SK-N-SH (cell line): ENCODE measurements at regions not wholly inside any gene's neighbourhood (a gene's known extent, or its start where the extent isn't known, plus 50 kb on each side); places are given as distances from the start of the nearest gene placed in this dataset.

ENCODE experiments used
- CTCF ChIA-PET: fragments of 300-600, 350-600 bp; formaldehyde crosslinking; extraction: SDS; loops from one replicate; lab custom pipeline; 2021; lab: Yijun Ruan, JAX
- POLR2A ChIA-PET: fragments of 350-600 bp; sonication (Branson Sonifier 250); formaldehyde crosslinking; extraction: SDS; loops from one replicate; lab custom pipeline; 2020; ENCODE audit warnings: antibody characterized with exemption, inconsistent platforms; lab: Yijun Ruan, JAX
- DNase-seq: peaks from one replicate; pipeline ENCODE4 v3.0.0; 2012
- H2AFZ ChIP-seq: fragments of 200-600 bp; sonication (generic); 2 replicates; pipeline ENCODE4 v1.8.1; 2016; ENCODE audit warnings: antibody characterized with exemption, mild to moderate bottlenecking, low read depth
- H3F3A ChIP-seq: fragments of 200-600 bp; sonication (generic); replicated peaks from 2 replicates; pipeline ENCODE3; 2016; ENCODE audit warnings: antibody characterized with exemption, mild to moderate bottlenecking; ENCODE audit not compliant: insufficient read depth
- H3K27ac ChIP-seq, 2 experiments: fragments of 200-500 bp in 1 of 2; fragments of 200-600 bp in 1 of 2; sonication (Bioruptor generic) in 1 of 2; sonication (generic), shearing (Covaris generic) in 1 of 2; 2 replicates each; pipeline versions ENCODE4 v1.5.1 to v1.6.1; 2014 to 2016; ENCODE audit warnings: low read depth in 2 of 2, inconsistent platforms in 1 of 2, low read length in 1 of 2, mild to moderate bottlenecking in 1 of 2, mixed read lengths in 1 of 2
- H3K27me3 ChIP-seq: fragments of 200-600 bp; sonication (generic), shearing (Covaris generic); 2 replicates; pipeline ENCODE4 v1.6.1; 2016; ENCODE audit warnings: mixed run types; ENCODE audit not compliant: insufficient read depth
- H3K36me3 ChIP-seq, 2 experiments: fragments of 200-500 bp in 1 of 2; fragments of 200-600 bp in 1 of 2; sonication (Bioruptor generic) in 1 of 2; sonication (generic) in 1 of 2; replicated peaks in 1 of 2; 2 replicates each; pipeline versions ENCODE3 to v1.5.1; 2014 to 2016; ENCODE audit warnings: low read length in 1 of 2, mild to moderate bottlenecking in 1 of 2; ENCODE audit not compliant: insufficient read depth in 2 of 2, control insufficient read depth in 1 of 2
- H3K4me1 ChIP-seq, 2 experiments: fragments of 200-500 bp in 1 of 2; fragments of 200-600 bp in 1 of 2; sonication (Bioruptor generic) in 1 of 2; sonication (generic), shearing (Covaris generic) in 1 of 2; 2 replicates each; pipeline versions ENCODE4 v1.5.1 to v1.6.1; 2014 to 2016; ENCODE audit warnings: low read depth in 1 of 2, low read length in 1 of 2, mixed run types in 1 of 2; ENCODE audit not compliant: insufficient read depth in 2 of 2, control insufficient read depth in 1 of 2
- H3K4me2 ChIP-seq: fragments of 200-600 bp; sonication (generic), shearing (Covaris generic); 2 replicates; pipeline ENCODE4 v1.6.1; 2017; ENCODE audit warnings: mixed run types
- H3K4me3 ChIP-seq, 2 experiments: fragments of 200-500 bp in 1 of 2; fragments of 200-600 bp in 1 of 2; sonication (Bioruptor generic) in 1 of 2; sonication (generic), shearing (Covaris generic) in 1 of 2; 2 replicates each; pipeline versions ENCODE4 v1.5.1 to v1.8.1; 2014 to 2016; ENCODE audit warnings: low read depth in 2 of 2, inconsistent platforms in 1 of 2, low read length in 1 of 2, mild to moderate bottlenecking in 1 of 2, mixed read lengths in 1 of 2, moderate library complexity in 1 of 2
- H3K79me2 ChIP-seq: fragments of 200-600 bp; sonication (generic); 2 replicates; pipeline ENCODE4 v1.8.1; 2017; ENCODE audit warnings: mild to moderate bottlenecking; ENCODE audit not compliant: insufficient read depth
- H3K9ac ChIP-seq: fragments of 200-600 bp; sonication (generic); 2 replicates; pipeline ENCODE4 v1.6.1; 2017; ENCODE audit warnings: mixed run types
- H3K9me2 ChIP-seq: fragments of 200-600 bp; sonication (generic); 2 replicates; pipeline ENCODE4 v1.6.1; 2017; ENCODE audit warnings: mixed run types
- H3K9me3 ChIP-seq: fragments of 200-600 bp; sonication (generic); 2 replicates; pipeline ENCODE4 v1.6.1; 2017; ENCODE audit warnings: mixed run types, mild to moderate bottlenecking, moderate library complexity
- H4K20me1 ChIP-seq: fragments of 200-600 bp; sonication (generic); 2 replicates; pipeline ENCODE4 v1.6.1; 2017; ENCODE audit warnings: mild to moderate bottlenecking, mixed run types; ENCODE audit not compliant: insufficient read depth
- CHD2 ChIP-seq: fragments of 150-350 bp; IDR thresholded peaks from 2 replicates; pipeline ENCODE4 v1.6.1; 2018; ENCODE audit warnings: low read length; ENCODE audit not compliant: partially characterized antibody
- CTCF ChIP-seq: fragments of 200-600 bp; sonication (generic); IDR thresholded peaks from 2 replicates; pipeline ENCODE4 v1.6.1; 2017; ENCODE audit warnings: antibody characterized with exemption, mild to moderate bottlenecking, moderate library complexity
- ELF1 ChIP-seq: IDR thresholded peaks from 2 replicates; pipeline ENCODE4 v1.4.0; 2012
- EZH2phosphoT487 ChIP-seq: fragments of 200-600 bp; sonication (generic); IDR thresholded peaks from 2 replicates; pipeline ENCODE4 v1.6.1; 2017; ENCODE audit warnings: low read depth, mixed run types, mild to moderate bottlenecking, antibody characterized with exemption, moderate library complexity, borderline replicate concordance
- FOSL2 ChIP-seq: IDR thresholded peaks from 2 replicates; pipeline ENCODE4 v1.4.0; 2012; ENCODE audit warnings: low read depth, mild to moderate bottlenecking, moderate library complexity, borderline replicate concordance
- FOXJ3 ChIP-seq: sonication (generic); formaldehyde crosslinking; IDR thresholded peaks from 2 replicates; pipeline ENCODE4 v1.5.1; 2020; ENCODE audit warnings: mild to moderate bottlenecking, missing genetic modification reagents
- GABPA ChIP-seq: IDR thresholded peaks from 2 replicates; pipeline ENCODE4 v1.4.0; 2012; ENCODE audit warnings: low read depth, mild to moderate bottlenecking
- JUND ChIP-seq: IDR thresholded peaks from 2 replicates; pipeline ENCODE4 v1.4.0; 2012
- NFIC ChIP-seq: IDR thresholded peaks from 2 replicates; pipeline ENCODE4 v1.4.0; 2012; ENCODE audit warnings: borderline replicate concordance
- PBX3 ChIP-seq: IDR thresholded peaks from 2 replicates; pipeline ENCODE4; 2012
- RCOR1 ChIP-seq: fragments of 150-350 bp; IDR thresholded peaks from 2 replicates; pipeline ENCODE4 v1.6.1; 2017; ENCODE audit warnings: antibody characterized with exemption, low read length
- RXRA ChIP-seq: IDR thresholded peaks from 2 replicates; pipeline ENCODE4 v1.4.0; 2012; ENCODE audit warnings: low read depth, mild to moderate bottlenecking, borderline replicate concordance
- TAF1 ChIP-seq: IDR thresholded peaks from 2 replicates; pipeline ENCODE4 v1.6.1; 2012; ENCODE audit warnings: low read depth, mild to moderate bottlenecking, low read length, moderate library complexity, borderline replicate concordance
- TCF12 ChIP-seq: IDR thresholded peaks from 2 replicates; pipeline ENCODE4 v1.4.0; 2012
- TEAD4 ChIP-seq: IDR thresholded peaks from 2 replicates; pipeline ENCODE4 v1.4.0; 2012; ENCODE audit warnings: mild to moderate bottlenecking, borderline replicate concordance; ENCODE audit not compliant: insufficient read depth
- USF2 ChIP-seq: fragments of 150-350 bp; IDR thresholded peaks from 2 replicates; pipeline ENCODE4 v1.6.1; 2017; ENCODE audit warnings: antibody characterized with exemption, low read length, low read depth, borderline replicate concordance
- WGBS: methylation state at CpG from one replicate; pipeline ENCODE4 v1.1.6; 2017; ENCODE audit warnings: low lambda C conversion rate; 5-methylcytosine and 5-hydroxymethylcytosine counted together
- TF ChIP-seq, protein P1 (sequence below): fragments of 150-350 bp; IDR thresholded peaks from 2 replicates; pipeline ENCODE4 v1.6.1; 2016; ENCODE audit warnings: mild to moderate bottlenecking, low read depth, low read length
- TF ChIP-seq, protein P2 (sequence below): IDR thresholded peaks from 2 replicates; pipeline ENCODE4 v1.4.0; 2012; ENCODE audit warnings: low read depth, borderline replicate concordance

DNA sequence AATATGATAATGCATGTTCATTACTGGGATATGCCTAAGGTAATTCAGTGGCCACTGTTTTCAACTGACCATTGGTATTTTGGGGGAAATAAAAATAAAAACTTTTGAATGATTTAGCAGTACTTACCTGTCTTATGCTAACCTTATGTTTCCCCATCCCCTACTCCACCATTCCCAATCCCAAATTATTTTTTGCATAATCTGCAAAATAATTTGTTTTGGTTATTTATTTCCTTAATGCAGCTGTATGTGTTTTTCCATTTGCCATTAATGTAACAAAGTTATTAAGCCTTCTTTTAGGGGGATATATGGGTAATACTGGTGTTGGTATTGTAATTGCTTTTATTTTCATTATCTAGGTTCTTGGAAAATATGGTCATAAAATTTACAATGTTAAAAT, 213.9 kb upstream of the GULP1 start:
- no peaks in the 10 kb centered on the region for H3K36me3 ChIP-seq
- no peaks in the 10 kb centered on the region for H3K9me2 ChIP-seq
- H3K9me3 ChIP-seq: no peaks in the 10 kb centered on the region
- no peaks in the 10 kb centered on the region for H4K20me1 ChIP-seq
- no peaks in the 10 kb centered on the region for H3K4me1 ChIP-seq
- H3K9ac ChIP-seq: no peak overlapping the region
- H3K27ac ChIP-seq: no peak overlapping the region
- no peak overlapping the region for H3K4me2 ChIP-seq
- CTCF ChIA-PET: interaction anchor here (0.8 kb wide), 1 partner anchor 16 kb away, joined by 4 read pairs; no protein-coding TSS in a partner anchor
- H3F3A ChIP-seq: peaks cover 5% of the 10 kb centered on the region
- no peak overlapping the region for H3K4me3 ChIP-seq
- H3K79me2 ChIP-seq: no peaks in the 10 kb centered on the region
- POLR2A ChIA-PET: no interaction called here
- no peaks in the 10 kb centered on the region for H3K27me3 ChIP-seq
- TF ChIP-seq ELF1 (no peak), RCOR1 (no peak), JUND (no peak), GABPA (no peak), NFIC (no peak)
- no peak overlapping the region for H2AFZ ChIP-seq
- DNase-seq: no peak

DNA sequence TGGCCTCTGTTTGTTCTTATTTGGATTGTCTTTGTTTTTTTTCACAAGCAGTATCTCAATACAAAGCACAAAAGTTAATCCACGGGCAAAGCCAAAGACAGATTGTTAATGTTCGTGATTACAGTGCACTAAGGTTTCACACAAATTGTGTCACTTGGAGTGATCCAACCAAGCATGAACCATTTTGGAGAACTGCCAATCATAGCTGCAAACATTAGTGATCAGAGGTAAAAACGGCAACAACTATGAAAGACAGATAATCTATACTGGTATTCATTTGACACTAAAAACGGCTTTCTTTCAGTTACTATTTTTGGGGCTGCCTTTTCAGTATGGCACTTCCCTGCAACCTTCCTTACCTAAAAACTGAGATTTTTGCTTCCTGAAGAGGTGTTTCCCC, 213.1 kb upstream of the GULP1 start:
- peak overlapping the region; percentile 45 to 69; a peak in 3 of 4 replicates for H3K27ac ChIP-seq
- H3K9me3 ChIP-seq: no peaks in the 10 kb centered on the region
- H3K27me3 ChIP-seq: no peaks in the 10 kb centered on the region
- H3K9ac ChIP-seq: no peak overlapping the region
- WGBS: 93% methylated on average over 4 of the region's 4 CpGs
- H3F3A ChIP-seq: peaks cover 5% of the 10 kb centered on the region
- TF ChIP-seq NFIC (no peak), CHD2 (no peak), USF2 (no peak)
- TF ChIP-seq, protein P1, sequence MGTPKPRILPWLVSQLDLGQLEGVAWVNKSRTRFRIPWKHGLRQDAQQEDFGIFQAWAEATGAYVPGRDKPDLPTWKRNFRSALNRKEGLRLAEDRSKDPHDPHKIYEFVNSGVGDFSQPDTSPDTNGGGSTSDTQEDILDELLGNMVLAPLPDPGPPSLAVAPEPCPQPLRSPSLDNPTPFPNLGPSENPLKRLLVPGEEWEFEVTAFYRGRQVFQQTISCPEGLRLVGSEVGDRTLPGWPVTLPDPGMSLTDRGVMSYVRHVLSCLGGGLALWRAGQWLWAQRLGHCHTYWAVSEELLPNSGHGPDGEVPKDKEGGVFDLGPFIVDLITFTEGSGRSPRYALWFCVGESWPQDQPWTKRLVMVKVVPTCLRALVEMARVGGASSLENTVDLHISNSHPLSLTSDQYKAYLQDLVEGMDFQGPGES: no peak
- TF ChIP-seq, protein P2, sequence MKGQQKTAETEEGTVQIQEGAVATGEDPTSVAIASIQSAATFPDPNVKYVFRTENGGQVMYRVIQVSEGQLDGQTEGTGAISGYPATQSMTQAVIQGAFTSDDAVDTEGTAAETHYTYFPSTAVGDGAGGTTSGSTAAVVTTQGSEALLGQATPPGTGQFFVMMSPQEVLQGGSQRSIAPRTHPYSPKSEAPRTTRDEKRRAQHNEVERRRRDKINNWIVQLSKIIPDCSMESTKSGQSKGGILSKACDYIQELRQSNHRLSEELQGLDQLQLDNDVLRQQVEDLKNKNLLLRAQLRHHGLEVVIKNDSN: no peak
- TF ChIP-seq, all 33 proteins: peak for 0
- no peaks in the 10 kb centered on the region for H4K20me1 ChIP-seq
- H3K4me3 ChIP-seq: no peak overlapping the region
- no peaks in the 10 kb centered on the region for H3K36me3 ChIP-seq
- H3K79me2 ChIP-seq: no peaks in the 10 kb centered on the region
- no peak overlapping the region for H3K4me2 ChIP-seq
- H3K9me2 ChIP-seq: no peaks in the 10 kb centered on the region
- DNase-seq: no peak
- ChIA-PET CTCF (interaction anchor here (0.8 kb wide), 1 partner anchor 17 kb away, joined by 4 read pairs; no protein-coding TSS in a partner anchor), POLR2A (no interaction called here)
- H2AFZ ChIP-seq: no peak overlapping the region
- no peaks in the 10 kb centered on the region for H3K4me1 ChIP-seq

GRCh38 chr2:188079196-188079595, 212.5 kb upstream of the GULP1 start:
- H3K9me3 ChIP-seq: no peaks in the 10 kb centered on the region
- no peaks in the 10 kb centered on the region for H3K79me2 ChIP-seq
- H3K9me2 ChIP-seq: no peaks in the 10 kb centered on the region
- H3K27ac ChIP-seq: peak overlapping the region; percentile 45 to 69; a peak in 3 of 4 replicates
- CTCF ChIA-PET: no interaction called here
- H2AFZ ChIP-seq: no peak overlapping the region; the same call in 1 of the 2 replicates
- H3K4me2 ChIP-seq: no peak overlapping the region; the same call in 1 of the 2 replicates
- no peak for DNase-seq
- no peaks in the 10 kb centered on the region for H3K27me3 ChIP-seq
- H3K36me3 ChIP-seq: no peaks in the 10 kb centered on the region
- no peaks in the 10 kb centered on the region for H4K20me1 ChIP-seq
- no peak overlapping the region for H3K4me3 ChIP-seq
- POLR2A ChIA-PET: no interaction called here
- 17% methylated on average over 1 of the region's 1 CpG for WGBS
- no peaks in the 10 kb centered on the region for H3K4me1 ChIP-seq
- peaks cover 5% of the 10 kb centered on the region for H3F3A ChIP-seq
- H3K9ac ChIP-seq: no peak overlapping the region
- TF ChIP-seq EZH2phosphoT487: no peak
- TF ChIP-seq JUND: peak; percentile 27; the same call in 1 of the 2 replicates
- TF ChIP-seq FOSL2: peak; percentile 33; the same call in 1 of the 2 replicates
- TF ChIP-seq TEAD4: peak; percentile 84
- TF ChIP-seq TAF1: no peak
- peak; percentile 70 for TF ChIP-seq PBX3
- peak; percentile 67 for TF ChIP-seq RXRA
- TF ChIP-seq FOXJ3 (CRISPR knock-in tag): no peak
- peak; percentile 74 for TF ChIP-seq TCF12
- no peak for TF ChIP-seq CTCF
- TF ChIP-seq NFIC: peak; percentile 53; the same call in 1 of the 2 replicates
